Adrenal gland (tissue), 5 donors: ENCODE measurements at regions not wholly inside any gene's neighbourhood (a gene's known extent, or its start where the extent isn't known, plus 50 kb on each side); places are given as distances from the start of the nearest gene placed in this dataset.

Source experiments
- POLR2A ChIP-seq, 2 donors: fragments of 450-650 bp; IDR thresholded peaks; one replicate each; pipeline ENCODE4 v1.6.1; 2017; ENCODE audit warnings: antibody characterized with exemption in 2 of 2, mild to moderate bottlenecking in 2 of 2, moderate library complexity in 1 of 2
- TF ChIP-seq, protein P1 (sequence below), 6 experiments: fragments of 450-650 bp in 4 of 6; fragments of 200-600 bp in 2 of 6; sonication (generic) in 1 of 6; IDR thresholded peaks; 1 replicate in 5 of 6; 2 replicates in 1 of 6; pipeline versions ENCODE4 v1.5.1 to v1.8.0; 2016 to 2021; ENCODE audit warnings: antibody characterized with exemption in 6 of 6, mild to moderate bottlenecking in 2 of 6, moderate library complexity in 1 of 6
- donor health status: DM: no; HTN: no; CAD: no.

DNA sequence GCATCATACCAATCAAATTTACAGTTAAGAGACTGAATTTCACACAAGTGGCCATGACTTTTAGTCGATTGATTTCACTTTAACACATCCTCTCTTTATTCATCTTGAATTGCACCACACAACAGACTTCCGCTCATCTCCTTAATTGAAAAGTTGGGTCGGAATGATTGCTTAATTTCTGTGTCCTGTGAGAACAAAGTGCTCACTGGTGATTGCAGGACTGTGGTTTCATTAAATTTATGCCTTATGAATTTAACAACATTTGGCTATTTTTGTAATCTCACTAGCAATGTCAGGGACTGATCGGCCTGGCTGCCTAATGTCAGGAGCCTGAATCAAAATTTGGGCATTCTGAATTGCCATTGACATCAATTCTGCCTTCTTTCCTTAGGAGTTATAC lies 1447.3 kb upstream of the ACO1 start:
- TF ChIP-seq, protein P1, sequence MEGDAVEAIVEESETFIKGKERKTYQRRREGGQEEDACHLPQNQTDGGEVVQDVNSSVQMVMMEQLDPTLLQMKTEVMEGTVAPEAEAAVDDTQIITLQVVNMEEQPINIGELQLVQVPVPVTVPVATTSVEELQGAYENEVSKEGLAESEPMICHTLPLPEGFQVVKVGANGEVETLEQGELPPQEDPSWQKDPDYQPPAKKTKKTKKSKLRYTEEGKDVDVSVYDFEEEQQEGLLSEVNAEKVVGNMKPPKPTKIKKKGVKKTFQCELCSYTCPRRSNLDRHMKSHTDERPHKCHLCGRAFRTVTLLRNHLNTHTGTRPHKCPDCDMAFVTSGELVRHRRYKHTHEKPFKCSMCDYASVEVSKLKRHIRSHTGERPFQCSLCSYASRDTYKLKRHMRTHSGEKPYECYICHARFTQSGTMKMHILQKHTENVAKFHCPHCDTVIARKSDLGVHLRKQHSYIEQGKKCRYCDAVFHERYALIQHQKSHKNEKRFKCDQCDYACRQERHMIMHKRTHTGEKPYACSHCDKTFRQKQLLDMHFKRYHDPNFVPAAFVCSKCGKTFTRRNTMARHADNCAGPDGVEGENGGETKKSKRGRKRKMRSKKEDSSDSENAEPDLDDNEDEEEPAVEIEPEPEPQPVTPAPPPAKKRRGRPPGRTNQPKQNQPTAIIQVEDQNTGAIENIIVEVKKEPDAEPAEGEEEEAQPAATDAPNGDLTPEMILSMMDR (IDR thresholded peaks at IDR 0.05), result no peak
- no peak for TF ChIP-seq POLR2A (IDR thresholded peaks at IDR 0.05)
